SK-N-MC (cell line): ENCODE measurements at regions not wholly inside any gene's neighbourhood (a gene's known extent, or its start where the extent isn't known, plus 50 kb on each side); places are given as distances from the start of the nearest gene placed in this dataset.

Experiments used
- EZH2 ChIP-seq: fragments of 200-600 bp; sonication (generic); IDR thresholded peaks from one replicate; pipeline ENCODE4 v1.6.1; 2017; ENCODE audit warnings: antibody characterized with exemption
- FOXP2 ChIP-seq: optimal IDR thresholded peaks from 2 replicates; pipeline ENCODE3; 2011; ENCODE audit warnings: mild to moderate bottlenecking, moderate library complexity; ENCODE audit not compliant: insufficient read depth; ENCODE audit errors: extremely low read length, control extremely low read depth
- POLR2AphosphoS5 ChIP-seq: IDR thresholded peaks from 2 replicates; pipeline ENCODE4 v1.6.1; 2012; ENCODE audit warnings: mild to moderate bottlenecking, low read depth, low read length, borderline replicate concordance

DNA sequence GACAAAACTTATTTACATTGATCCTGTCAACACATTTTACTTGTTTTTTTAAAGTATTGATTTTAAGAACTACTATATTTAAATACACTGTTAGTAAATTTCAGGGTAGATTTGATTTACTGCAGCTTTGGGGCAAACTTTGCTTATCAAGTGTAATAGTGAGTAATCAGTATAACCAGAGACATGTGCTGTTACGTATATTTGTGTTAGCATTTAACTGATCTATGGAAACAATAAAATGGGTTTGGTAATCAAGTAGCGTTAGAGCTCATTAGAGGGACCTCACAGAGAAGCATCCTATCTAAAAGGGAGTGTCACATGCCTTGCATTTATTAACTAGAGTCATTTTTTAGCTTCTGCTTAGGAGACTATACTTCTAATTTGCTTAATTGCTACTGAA, 131.5 kb upstream of the ALCAM start:
- TF ChIP-seq POLR2AphosphoS5 = no peak
- TF ChIP-seq EZH2 = no peak
- no peak for TF ChIP-seq FOXP2
